ENCODE measurements at regions not wholly inside any gene's neighbourhood (a gene's known extent, or its start where the extent isn't known, plus 50 kb on each side); places are given as distances from the start of the nearest gene placed in this dataset.

- no peak for TF ChIP-seq CTCF (IDR thresholded peaks at IDR 0.05; ENCODE audit: unreplicated experiment in 3 of 3)
- Mint-ChIP-seq H3K27me3 (ENCODE audit: low read depth) (no peaks in the 10 kb centered on the region), H3K36me3 (ENCODE audit: low read depth) (no peaks in the 10 kb centered on the region), H3K9me3 (no peaks in the 10 kb centered on the region), H3K4me3 (no peak overlapping the region), H3K27ac (peak overlapping the region in 1 of 3 experiments; percentile 89), H3K4me1 (peaks cover 45% of the 10 kb centered on the region)
Measured at GRCh38 chr2:147483911-147484310, 360.9 kb upstream of the ACVR2A start.

GRCh38 chr2:147482916-147483669, 361.7 kb upstream of the ACVR2A start:
- H3K9me3 Mint-ChIP-seq: no peaks in the 10 kb centered on the region
- H3K36me3 Mint-ChIP-seq (ENCODE audit: low read depth): no peaks in the 10 kb centered on the region
- no peaks in the 10 kb centered on the region for H3K27me3 Mint-ChIP-seq (ENCODE audit: low read depth)
- TF ChIP-seq CTCF (IDR thresholded peaks at IDR 0.05; ENCODE audit: unreplicated experiment in 3 of 3): no peak
- peaks cover 37% of the 10 kb centered on the region for H3K4me1 Mint-ChIP-seq
- no peak overlapping the region for H3K27ac Mint-ChIP-seq
- no peak overlapping the region for H3K4me3 Mint-ChIP-seq

GRCh38 chr2:147482111-147482895, 362.5 kb upstream of the ACVR2A start:
- Mint-ChIP-seq H3K4me1 (peaks cover 29% of the 10 kb centered on the region), H3K27ac (no peak overlapping the region), H3K27me3 (ENCODE audit: low read depth) (no peaks in the 10 kb centered on the region), H3K9me3 (no peaks in the 10 kb centered on the region), H3K36me3 (ENCODE audit: low read depth) (no peaks in the 10 kb centered on the region), H3K4me3 (no peak overlapping the region)
- TF ChIP-seq CTCF (IDR thresholded peaks at IDR 0.05; ENCODE audit: unreplicated experiment in 3 of 3): no peak

DNA sequence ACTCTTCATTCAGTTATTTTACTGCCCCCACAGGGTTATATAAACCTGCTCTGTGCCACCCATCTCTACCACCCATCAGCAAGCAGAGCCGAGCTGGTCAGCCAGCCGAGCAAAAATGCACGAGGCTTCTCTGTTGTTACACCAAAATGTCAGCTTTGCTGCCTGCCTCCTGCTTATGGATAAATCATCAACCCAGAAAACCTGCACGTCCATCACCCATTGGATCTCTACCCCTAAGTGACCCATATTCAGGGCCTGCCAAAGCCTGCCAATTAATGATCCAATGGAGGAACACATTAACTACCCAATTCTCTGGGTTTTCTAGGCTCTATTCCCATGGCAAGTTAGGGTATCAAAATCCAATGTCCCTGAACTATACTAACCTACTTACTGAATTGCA, 365.5 kb upstream of the ACVR2A start:
- H3K9me3 Mint-ChIP-seq: no peaks in the 10 kb centered on the region
- TF ChIP-seq CTCF (IDR thresholded peaks at IDR 0.05; ENCODE audit: unreplicated experiment in 3 of 3): no peak
- H3K27me3 Mint-ChIP-seq (ENCODE audit: low read depth): no peaks in the 10 kb centered on the region
- no peak overlapping the region for H3K27ac Mint-ChIP-seq
- peaks cover 7% of the 10 kb centered on the region for H3K4me1 Mint-ChIP-seq
- H3K36me3 Mint-ChIP-seq (ENCODE audit: low read depth): no peaks in the 10 kb centered on the region
- H3K4me3 Mint-ChIP-seq: no peak overlapping the region

DNA sequence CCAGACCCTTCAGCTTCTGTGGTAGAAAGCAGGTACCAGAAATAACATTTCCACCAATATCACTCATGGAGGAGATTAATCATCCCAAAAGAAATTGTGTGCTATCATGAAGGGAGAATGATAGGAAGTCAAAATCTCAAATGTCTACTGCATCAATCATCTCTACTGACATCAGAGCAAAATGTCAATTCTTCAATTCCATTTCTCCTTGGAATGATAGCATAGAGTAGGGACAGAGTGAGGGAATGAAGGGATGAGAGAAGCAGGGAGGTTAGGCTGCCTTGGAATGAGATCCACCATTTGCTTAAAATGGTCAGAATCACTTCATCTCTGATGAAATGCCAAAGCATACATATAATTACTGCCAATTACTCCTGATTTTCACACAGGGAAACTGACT, 371.8 kb upstream of the ACVR2A start:
- H3K27ac Mint-ChIP-seq: no peak overlapping the region

More for the DNA sequence above, 371.8 kb upstream of the ACVR2A start:
- Mint-ChIP-seq H3K36me3 (ENCODE audit: low read depth) (no peaks in the 10 kb centered on the region), H3K9me3 (peaks cover 2% of the 10 kb centered on the region), H3K4me3 (no peak overlapping the region), H3K4me1 (peaks cover 22% of the 10 kb centered on the region), H3K27me3 (ENCODE audit: low read depth) (no peaks in the 10 kb centered on the region)
- no peak for TF ChIP-seq CTCF (IDR thresholded peaks at IDR 0.05; ENCODE audit: unreplicated experiment in 3 of 3)
